CMK (cell line): ENCODE measurements at regions not wholly inside any gene's neighbourhood (a gene's known extent, or its start where the extent isn't known, plus 50 kb on each side); places are given as distances from the start of the nearest gene placed in this dataset.

Experiments used
- DNase-seq: peaks from one replicate; pipeline ENCODE4 v3.0.0-alpha.2; 2010; ENCODE audit warnings: low read depth

DNA sequence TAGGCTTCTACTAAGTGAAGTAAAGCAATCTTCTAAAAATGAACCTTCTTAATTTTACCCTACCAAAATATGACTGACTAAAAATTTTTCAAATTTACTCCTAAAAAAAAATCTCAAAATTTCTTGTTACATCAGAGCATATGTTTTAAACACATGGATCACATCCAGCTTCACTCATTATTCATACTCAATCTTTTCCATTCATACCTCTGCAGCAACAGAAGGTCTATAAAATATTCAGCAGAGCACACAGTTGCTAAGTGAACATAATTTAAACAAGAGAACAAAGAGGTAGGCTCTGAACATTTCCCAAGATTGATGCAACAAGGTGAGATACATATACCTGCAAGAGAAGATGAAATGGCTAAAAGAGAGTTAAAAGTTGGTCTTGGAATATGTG is 213.9 kb downstream of the SOD2 start:
- no peak for DNase-seq

DNA sequence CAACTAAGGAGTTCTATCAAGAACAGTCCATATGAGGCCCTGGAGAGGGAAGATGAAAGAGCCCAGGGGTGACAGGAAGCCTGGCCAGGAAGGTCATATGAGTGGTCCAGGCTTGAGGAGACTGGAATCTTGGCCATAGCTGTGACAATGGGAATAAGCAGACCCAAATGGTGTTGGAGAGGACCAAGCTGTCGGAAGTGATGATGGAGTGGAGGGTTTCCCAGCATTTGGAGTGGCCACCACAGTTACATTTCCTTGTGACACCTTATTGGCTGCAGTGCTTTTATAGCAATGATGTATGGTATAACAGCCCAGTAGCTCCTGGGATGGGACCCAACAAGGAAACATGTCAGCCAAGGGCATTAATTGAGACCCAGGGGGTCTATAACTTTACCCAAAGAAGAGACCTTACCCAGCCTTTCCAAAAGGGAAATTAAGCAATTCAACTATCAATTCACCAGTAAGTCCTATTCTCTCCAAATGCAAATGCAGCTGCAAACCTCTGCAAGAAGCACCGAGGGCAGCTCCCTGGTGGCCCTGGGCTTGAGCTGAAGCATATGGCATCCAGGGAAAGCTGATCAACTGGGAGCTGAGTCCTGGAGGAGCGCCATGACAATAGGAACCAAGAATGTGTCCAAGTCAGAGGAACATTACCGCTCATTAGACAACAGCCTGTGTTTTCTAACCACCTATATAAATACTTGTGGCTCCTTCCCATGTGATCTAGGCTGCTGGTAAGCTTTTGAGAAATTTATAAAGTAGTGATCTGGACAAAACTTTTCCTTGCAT is 219.4 kb downstream of the SOD2 start:
- no peak for DNase-seq

- no peak for DNase-seq
Measured at GRCh38 chr6:159470397-159470796, 222.6 kb downstream of the SOD2 start.

GRCh38 chr6:159469443-159469842 is 223.6 kb downstream of the SOD2 start:
- DNase-seq, result no peak

DNA sequence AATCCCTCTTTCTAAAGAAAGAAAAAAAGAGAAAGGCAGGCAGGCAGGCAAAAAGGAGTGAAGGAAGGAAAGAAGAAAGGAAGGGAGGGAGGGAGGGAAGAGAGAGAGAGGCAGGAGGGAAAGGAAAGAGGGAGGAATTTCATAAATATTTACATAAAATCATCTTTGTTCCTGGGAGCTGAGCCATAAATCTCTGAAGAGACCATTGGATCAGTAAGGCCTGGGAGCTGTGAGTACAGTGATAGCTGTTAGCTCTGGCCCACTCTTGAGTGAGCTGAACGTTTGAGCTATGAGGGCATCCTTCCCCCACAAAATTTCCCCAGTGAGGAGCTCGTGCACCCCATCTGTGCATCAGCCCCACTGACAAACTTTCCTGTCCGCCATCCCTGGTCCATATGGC is 224.0 kb downstream of the SOD2 start:
- no peak for DNase-seq

DNA sequence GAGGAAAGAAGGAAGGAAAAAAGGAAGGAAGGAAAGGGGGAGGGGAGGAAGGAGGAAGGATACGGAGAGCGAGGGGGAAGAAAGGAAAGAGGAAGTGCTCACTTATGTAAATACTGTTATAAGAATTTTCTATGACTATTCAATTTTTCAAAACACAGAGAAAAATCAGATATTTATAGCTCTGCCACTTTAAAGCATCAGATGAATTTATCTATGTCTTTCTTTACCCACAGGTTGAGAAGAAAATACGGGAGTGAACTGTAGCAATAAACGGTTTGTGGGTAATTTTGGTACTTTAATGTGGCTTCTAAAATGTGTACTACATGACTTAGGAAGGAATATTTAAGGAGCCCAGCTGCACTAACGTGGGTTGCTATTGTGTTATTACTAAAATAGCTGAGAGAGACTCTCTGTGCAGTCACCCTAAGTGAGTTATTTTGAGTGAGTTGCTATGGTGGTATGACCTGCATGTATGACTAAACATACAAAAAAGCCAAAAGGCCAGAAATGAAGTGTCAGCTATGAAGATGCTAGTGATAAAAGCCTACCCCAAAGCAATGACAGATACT is 225.5 kb downstream of the SOD2 start:
- no peak for DNase-seq

DNA sequence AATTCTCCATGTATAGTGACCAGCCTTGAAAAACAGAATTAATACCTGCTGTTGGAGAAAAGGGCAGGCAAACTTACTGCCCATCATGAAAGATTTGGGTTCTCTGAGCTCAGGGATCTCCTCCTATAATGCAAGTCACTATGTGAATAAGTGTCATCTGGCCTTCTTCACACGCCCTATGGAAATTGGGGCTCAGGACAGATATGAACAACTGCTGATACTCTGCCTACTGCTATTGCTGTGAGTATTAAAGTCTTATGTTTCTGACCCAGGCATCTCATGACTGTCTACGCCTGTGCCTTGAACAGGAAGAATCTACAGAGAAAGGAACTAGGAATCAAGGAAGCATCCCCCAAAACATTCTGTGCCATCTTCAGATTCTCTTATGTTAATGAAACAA is 226.1 kb downstream of the SOD2 start:
- DNase-seq, result no peak

DNA sequence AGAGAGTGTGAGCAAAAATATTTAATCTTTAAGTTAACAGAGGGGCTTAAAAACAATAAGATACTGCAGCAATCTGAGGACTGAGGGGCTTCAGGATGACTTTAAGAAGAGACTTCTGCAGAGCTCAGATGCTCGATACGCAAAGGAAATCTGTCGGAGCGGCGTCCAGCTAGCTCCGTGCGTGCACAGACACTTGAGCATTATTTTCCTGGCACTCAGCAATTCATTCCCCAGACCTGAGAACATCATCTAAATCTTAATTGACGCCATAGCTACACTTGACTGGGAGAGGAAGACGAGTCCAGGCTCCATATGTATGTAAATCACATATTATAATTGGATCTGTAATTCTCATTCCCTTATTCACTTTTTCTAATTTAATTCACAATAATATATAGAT is 228.2 kb downstream of the SOD2 start:
- no peak for DNase-seq

- DNase-seq, result no peak
Measured at GRCh38 chr6:159463119-159463829, 229.8 kb downstream of the SOD2 start.

DNA sequence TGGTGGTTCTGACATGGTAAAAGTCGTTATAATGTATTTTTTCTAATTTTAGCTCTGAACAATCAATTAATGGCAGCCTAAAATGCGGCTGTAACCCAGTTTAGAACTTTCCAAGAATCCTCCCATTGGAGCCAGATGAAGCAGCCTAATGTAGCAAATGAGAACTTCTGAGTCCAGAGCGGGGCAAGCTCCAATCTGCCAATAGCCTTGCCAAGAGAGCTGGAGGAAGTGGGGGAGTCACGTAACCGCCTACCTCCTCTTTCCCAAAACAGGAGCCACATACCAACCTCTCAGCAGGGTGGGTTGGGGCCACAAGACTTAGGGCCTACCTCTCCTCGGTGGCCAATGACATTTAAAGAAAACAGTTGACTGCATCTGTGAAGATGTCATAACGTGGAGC is 230.6 kb downstream of the SOD2 start:
- no peak for DNase-seq

DNA sequence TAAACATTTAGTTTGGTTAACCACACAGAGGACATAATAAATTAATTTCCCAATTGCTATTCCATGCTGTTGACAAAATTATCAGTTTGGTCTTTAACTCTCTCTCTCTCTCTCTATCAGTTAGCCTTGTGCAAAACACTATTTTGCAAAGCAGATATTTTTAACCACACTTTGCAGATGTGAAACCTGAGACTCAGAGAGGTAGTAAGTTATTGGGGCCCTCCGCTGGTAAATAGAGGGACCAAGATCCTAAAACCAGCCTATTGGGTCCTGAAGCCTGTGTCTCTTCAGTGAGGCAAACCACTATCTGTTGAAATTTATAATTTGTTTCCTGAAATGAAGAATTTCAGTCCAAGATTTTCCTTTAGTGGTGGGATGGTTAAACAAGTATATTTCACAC is 231.0 kb downstream of the SOD2 start:
- no peak for DNase-seq

DNA sequence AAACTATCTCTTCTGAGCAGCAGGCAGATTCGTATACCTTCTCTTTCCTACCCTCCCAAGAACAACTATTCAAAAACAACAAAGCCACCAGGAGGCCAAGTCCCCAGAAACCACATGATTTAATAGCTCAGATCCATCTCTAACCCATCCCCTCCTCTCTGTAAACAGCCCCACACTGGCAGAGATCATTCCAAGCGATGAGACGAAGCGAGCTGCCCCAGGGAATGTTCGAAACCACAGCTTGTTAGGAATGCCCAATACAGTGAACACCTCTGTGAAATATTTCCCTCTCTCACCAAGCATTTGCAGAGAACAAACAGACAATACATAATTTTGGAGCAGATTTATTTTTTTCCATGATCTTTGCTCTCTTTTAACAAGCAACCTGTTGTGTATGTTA is 231.8 kb downstream of the SOD2 start:
- no peak for DNase-seq

- DNase-seq, result no peak
Measured at GRCh38 chr6:159460476-159460875, 232.6 kb downstream of the SOD2 start.

GRCh38 chr6:159456349-159456748 is 236.7 kb downstream of the SOD2 start:
- DNase-seq, result no peak

- no peak for DNase-seq
Measured at GRCh38 chr6:159455700-159456274, 237.3 kb downstream of the SOD2 start.

DNA sequence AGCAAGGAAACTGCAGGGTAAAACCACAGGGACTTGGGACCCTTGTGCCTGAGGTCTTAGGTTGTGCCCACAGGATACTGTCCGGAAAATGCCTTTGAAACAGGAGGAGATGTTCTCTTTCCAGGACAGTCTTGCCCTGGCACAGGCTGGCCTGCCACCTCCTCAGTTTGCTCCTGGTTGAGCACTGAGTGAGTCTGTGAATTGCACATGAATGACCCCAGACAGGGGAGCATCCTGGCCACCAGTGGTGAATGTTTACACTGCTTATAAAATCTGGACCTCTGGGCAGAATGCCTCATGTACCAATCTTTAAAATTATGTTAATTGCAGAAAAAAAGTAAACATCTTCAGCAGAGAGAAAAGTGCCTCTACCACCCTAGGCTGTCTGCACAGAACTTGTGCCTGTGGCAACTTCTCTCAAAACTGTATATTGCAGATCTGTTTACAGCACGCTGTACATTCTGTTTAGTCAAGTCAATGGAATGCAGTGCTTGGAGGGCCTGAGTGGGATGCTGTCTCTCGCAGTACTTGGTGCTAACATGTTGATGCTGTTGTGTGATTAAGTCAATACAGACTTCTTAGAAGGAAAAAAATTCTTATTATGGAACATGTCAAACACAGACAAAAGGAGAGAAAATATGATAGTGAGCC is 242.1 kb downstream of the SOD2 start:
- DNase-seq, result no peak

DNA sequence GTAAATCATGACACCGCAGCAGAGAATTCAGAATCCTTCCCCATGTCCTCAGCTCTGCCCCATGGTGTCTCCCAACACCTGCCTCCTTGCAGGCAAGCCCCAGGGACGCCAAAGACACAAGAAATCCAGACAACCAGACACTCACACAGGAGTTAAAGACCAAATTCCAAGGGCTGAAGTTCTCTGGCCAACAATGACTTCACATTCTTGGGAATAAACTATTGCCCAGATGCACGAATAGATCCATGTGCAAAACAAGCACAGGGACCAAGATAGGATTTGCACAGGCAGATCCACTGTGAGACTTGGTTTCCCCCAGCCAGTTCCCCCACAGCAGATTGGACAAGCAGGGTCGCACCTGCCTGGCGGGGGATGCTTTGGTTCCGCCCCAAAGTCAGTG is 246.7 kb downstream of the SOD2 start:
- no peak for DNase-seq

- DNase-seq, result no peak
Measured at GRCh38 chr6:159445351-159445750, 247.7 kb downstream of the SOD2 start.

- no peak for DNase-seq
Measured at GRCh38 chr6:159444056-159444760, 248.8 kb downstream of the SOD2 start.

DNA sequence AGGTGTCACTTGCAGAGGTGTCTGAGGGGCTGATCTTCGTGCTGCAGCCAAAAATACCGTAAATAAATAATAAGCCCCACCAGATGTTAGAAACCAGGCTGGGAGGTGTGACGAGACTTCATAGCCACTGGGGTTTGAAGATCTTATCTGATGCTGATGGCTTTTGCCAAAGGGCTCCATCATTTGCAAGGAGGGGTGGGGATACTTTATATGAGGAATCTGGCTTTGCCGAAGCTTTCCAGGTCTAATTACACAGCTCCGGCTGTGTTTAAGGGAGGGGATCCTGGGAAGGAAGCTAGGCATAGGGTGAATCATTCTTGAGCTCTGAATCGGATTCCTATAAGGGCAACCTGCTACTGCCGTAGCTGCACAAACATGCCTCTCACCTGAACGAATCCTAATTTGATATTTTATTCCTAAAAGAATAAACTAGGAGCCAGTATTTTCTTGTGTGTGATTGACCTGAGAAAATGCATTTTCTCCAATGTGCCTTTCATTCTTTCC is 249.6 kb downstream of the SOD2 start:
- no peak for DNase-seq

- DNase-seq, result no peak
Measured at GRCh38 chr6:159441704-159441981, 251.4 kb downstream of the SOD2 start.
